ENCODE measurements at regions not wholly inside any gene's neighbourhood (a gene's known extent, or its start where the extent isn't known, plus 50 kb on each side); places are given as distances from the start of the nearest gene placed in this dataset.

DNA sequence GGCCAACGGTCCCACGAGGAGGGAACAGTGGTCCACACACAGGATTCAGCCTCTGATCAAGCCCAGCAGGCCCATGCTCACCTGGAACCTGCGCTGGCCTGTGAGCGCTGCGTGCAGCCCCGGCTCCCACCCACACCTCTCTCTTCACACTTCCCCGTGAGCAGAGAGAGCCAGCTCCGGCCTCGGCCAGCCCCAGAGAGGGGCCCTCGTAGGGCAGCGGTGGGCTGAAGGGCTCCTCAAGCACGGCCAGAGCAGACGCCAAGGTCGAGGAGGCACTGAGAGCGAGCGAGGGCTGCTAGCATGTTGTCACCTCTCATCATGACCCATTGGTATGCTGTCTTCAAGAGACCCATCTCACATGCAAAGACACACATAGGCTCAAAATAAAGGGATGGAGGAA is 83.0 kb upstream of the FMR1 start:
- intact Hi-C loops (cut with micrococcal nuclease) = no loop called here

DNA sequence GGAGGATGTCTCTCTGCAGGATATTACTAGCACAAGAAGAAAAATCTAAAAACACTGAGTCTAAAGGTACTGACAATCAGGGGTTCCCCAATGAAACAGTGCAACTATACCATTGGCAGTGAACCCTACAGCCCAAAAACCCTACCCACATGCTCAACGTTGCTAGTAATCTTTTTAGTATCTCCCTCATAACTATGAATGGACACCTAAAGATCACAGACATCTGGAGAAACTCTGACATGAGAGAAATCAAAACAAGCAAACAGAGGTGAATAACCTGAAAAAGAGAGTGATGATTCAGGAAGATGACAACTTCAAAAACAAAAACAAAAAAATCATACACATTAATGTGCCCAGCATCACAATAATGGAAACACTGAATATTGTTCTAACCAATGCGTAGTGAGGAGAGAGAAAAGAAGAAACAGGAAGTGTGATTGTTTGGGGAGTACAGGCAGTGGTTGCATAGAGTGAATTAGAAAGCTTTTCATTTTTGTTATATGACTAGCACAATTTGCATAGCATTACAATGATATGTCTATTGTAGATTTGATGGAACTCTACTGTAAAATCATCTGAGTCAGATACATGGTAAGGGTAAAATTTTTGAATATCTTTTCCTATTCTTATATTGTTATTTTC is 78.9 kb upstream of the FMR1 start:
- intact Hi-C loops (cut with micrococcal nuclease) = no loop called here

GRCh38 chrX:147838465-147839131 is 73.1 kb upstream of the FMR1 start:
- intact Hi-C loops (cut with micrococcal nuclease) = loop anchor here (1.0 kb wide), 1 partner anchor 362 kb away; no protein-coding TSS in a partner anchor

- intact Hi-C loops (cut with micrococcal nuclease) = no loop called here
Measured at GRCh38 chrX:147846676-147847075, 65.0 kb upstream of the FMR1 start.

- intact Hi-C loops (cut with micrococcal nuclease) = no loop called here
Measured at GRCh38 chrX:147847999-147848398, 63.7 kb upstream of the FMR1 start.

- intact Hi-C loops (cut with micrococcal nuclease) = no loop called here
Measured at GRCh38 chrX:147848543-147849443, 62.9 kb upstream of the FMR1 start.

GRCh38 chrX:147850875-147851274 is 60.8 kb upstream of the FMR1 start:
- intact Hi-C loops (cut with micrococcal nuclease) = no loop called here

GRCh38 chrX:147853701-147854100 is 58.0 kb upstream of the FMR1 start:
- intact Hi-C loops (cut with micrococcal nuclease) = no loop called here

- intact Hi-C loops (cut with micrococcal nuclease) = no loop called here
Measured at GRCh38 chrX:147859666-147860065, 52.1 kb upstream of the FMR1 start.
